Neural crest cell (in vitro differentiated cells): ENCODE measurements at regions not wholly inside any gene's neighbourhood (a gene's known extent, or its start where the extent isn't known, plus 50 kb on each side); places are given as distances from the start of the nearest gene placed in this dataset.

ENCODE experiments used
- DNase-seq: peaks from one replicate; pipeline ENCODE4 v3.0.0; 2021; ENCODE audit warnings: low read depth, mixed read lengths, low spot score
- H3K27ac Mint-ChIP-seq: one replicate; pipeline ENCODE4 v1.8.0; 2021; ENCODE audit warnings: mild to moderate bottlenecking, mixed read lengths; ENCODE audit not compliant: unreplicated experiment
- H3K27me3 Mint-ChIP-seq: 2 replicates; pipeline ENCODE4 v1.8.0; 2021; ENCODE audit warnings: low read depth, mild to moderate bottlenecking, mixed read lengths
- H3K36me3 Mint-ChIP-seq: 2 replicates; pipeline ENCODE4 v1.8.0; 2021; ENCODE audit warnings: low read depth, mild to moderate bottlenecking, mixed read lengths
- H3K4me1 Mint-ChIP-seq: 2 replicates; pipeline ENCODE4 v1.8.0; 2021; ENCODE audit warnings: mixed read lengths
- H3K4me3 Mint-ChIP-seq: one replicate; pipeline ENCODE4 v1.8.0; 2021; ENCODE audit warnings: mild to moderate bottlenecking, mixed read lengths
- H3K9me3 Mint-ChIP-seq: 2 replicates; pipeline ENCODE4 v1.8.0; 2021; ENCODE audit warnings: mixed read lengths
- CTCF ChIP-seq: fragments of 200-600 bp; sonication (generic); conservative IDR thresholded peaks from 2 replicates; pipeline ENCODE4 v1.5.0; 2021; ENCODE audit warnings: antibody characterized with exemption, mild to moderate bottlenecking

- DNase-seq = no peak
- Mint-ChIP-seq H3K4me1 (no peaks in the 10 kb centered on the region), H3K36me3 (no peaks in the 10 kb centered on the region), H3K27me3 (no peaks in the 10 kb centered on the region), H3K27ac (no peak overlapping the region), H3K4me3 (no peak overlapping the region), H3K9me3 (peaks cover 3% of the 10 kb centered on the region)
- no peak for TF ChIP-seq CTCF
These were observed 360.3 kb upstream of the ARRDC4 start for GRCh38 chr15:97600190-97600589.

GRCh38 chr15:97604677-97605076, 355.8 kb upstream of the ARRDC4 start:
- peaks cover 5% of the 10 kb centered on the region for H3K9me3 Mint-ChIP-seq
- H3K36me3 Mint-ChIP-seq = peaks cover 3% of the 10 kb centered on the region
- DNase-seq = no peak
- TF ChIP-seq CTCF = no peak
- no peak overlapping the region for H3K4me3 Mint-ChIP-seq
- H3K27me3 Mint-ChIP-seq = no peaks in the 10 kb centered on the region
- H3K4me1 Mint-ChIP-seq = no peaks in the 10 kb centered on the region
- no peak overlapping the region for H3K27ac Mint-ChIP-seq

- Mint-ChIP-seq H3K4me1 (no peaks in the 10 kb centered on the region), H3K36me3 (peaks cover 8% of the 10 kb centered on the region), H3K27me3 (no peaks in the 10 kb centered on the region), H3K9me3 (peaks cover 9% of the 10 kb centered on the region), H3K27ac (no peak overlapping the region), H3K4me3 (no peak overlapping the region)
- DNase-seq = no peak
- no peak for TF ChIP-seq CTCF
These were observed 345.4 kb upstream of the ARRDC4 start for GRCh38 chr15:97615114-97615513.

GRCh38 chr15:97623091-97623661, 337.3 kb upstream of the ARRDC4 start:
- no peak for DNase-seq
- H3K36me3 Mint-ChIP-seq = no peaks in the 10 kb centered on the region
- TF ChIP-seq CTCF = no peak
- H3K4me3 Mint-ChIP-seq = no peak overlapping the region
- H3K9me3 Mint-ChIP-seq = no peaks in the 10 kb centered on the region
- no peaks in the 10 kb centered on the region for H3K4me1 Mint-ChIP-seq
- peak overlapping the region; percentile 72 for H3K27ac Mint-ChIP-seq
- no peaks in the 10 kb centered on the region for H3K27me3 Mint-ChIP-seq

DNA sequence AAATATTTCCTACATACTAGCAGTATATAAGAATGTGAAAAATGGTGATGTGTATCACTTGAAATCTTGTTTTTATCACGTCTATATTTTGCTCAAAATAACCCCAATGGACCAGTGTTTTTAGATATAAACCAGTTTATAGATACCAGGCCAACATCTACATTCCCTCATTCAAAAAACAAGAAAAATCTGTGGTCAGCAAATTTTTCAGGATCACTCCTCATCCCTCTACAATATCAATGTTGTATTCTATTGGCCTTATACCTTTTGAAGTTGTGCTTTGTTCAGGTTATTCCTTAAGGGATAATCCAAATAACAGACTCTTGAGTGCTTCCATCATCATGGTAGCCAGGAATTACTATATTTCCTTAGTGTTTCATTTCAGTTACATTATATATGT, 332.9 kb upstream of the ARRDC4 start:
- H3K27me3 Mint-ChIP-seq = no peaks in the 10 kb centered on the region
- H3K4me1 Mint-ChIP-seq = no peaks in the 10 kb centered on the region
- no peak for TF ChIP-seq CTCF
- H3K4me3 Mint-ChIP-seq = no peak overlapping the region
- no peaks in the 10 kb centered on the region for H3K9me3 Mint-ChIP-seq
- no peak overlapping the region for H3K27ac Mint-ChIP-seq
- no peak for DNase-seq
- no peaks in the 10 kb centered on the region for H3K36me3 Mint-ChIP-seq
